HG02884 (cell line): ENCODE measurements at regions not wholly inside any gene's neighbourhood (a gene's known extent, or its start where the extent isn't known, plus 50 kb on each side); places are given as distances from the start of the nearest gene placed in this dataset.
"Not testable (repeated sequence)": the region's sequence is repeated elsewhere in the genome, so short reads cannot be mapped to it uniquely, and the experiment has no call there.

Experiments
- ATAC-seq: cut with Tn5 transposase; IDR thresholded peaks from one replicate; pipeline ENCODE4 v1.9.1; 2021; ENCODE audit warnings: mild to moderate bottlenecking, moderate library complexity; ENCODE audit not compliant: unreplicated experiment

- not testable (repeated sequence) for ATAC-seq
Observed at GRCh38 chr3:191078913-191079312, 120.1 kb upstream of the OSTN start.

GRCh38 chr3:191076903-191077552, 122.0 kb upstream of the OSTN start:
- no peak for ATAC-seq

- ATAC-seq: no peak
Observed at GRCh38 chr3:191074511-191074910, 124.5 kb upstream of the OSTN start.

- ATAC-seq: no peak
Observed at GRCh38 chr3:191070762-191071403, 128.2 kb upstream of the OSTN start.

GRCh38 chr3:191070201-191070600, 128.8 kb upstream of the OSTN start:
- no peak for ATAC-seq

GRCh38 chr3:191068946-191069813, 129.9 kb upstream of the OSTN start:
- ATAC-seq: no peak

- ATAC-seq: peak; percentile 52
Observed at GRCh38 chr3:191066669-191067068, 132.4 kb upstream of the OSTN start.

- ATAC-seq: no peak
Observed at GRCh38 chr3:191065181-191065805, 133.7 kb upstream of the OSTN start.

- peak; percentile 67 for ATAC-seq
Observed at GRCh38 chr3:191051037-191051436, 148.0 kb upstream of the OSTN start.

GRCh38 chr3:191047930-191048329, 151.1 kb upstream of the OSTN start:
- ATAC-seq: no peak

GRCh38 chr3:191030929-191031328, 168.1 kb upstream of the OSTN start:
- ATAC-seq: no peak

- ATAC-seq: no peak
Observed at GRCh38 chr3:191030491-191030890, 168.0 kb upstream of the GMNC start.

GRCh38 chr3:191026746-191027145, 164.3 kb upstream of the GMNC start:
- no peak for ATAC-seq

- no peak for ATAC-seq
Observed at GRCh38 chr3:191020730-191021396, 158.4 kb upstream of the GMNC start.

GRCh38 chr3:191019855-191020254, 157.4 kb upstream of the GMNC start:
- no peak for ATAC-seq

- not testable (repeated sequence) for ATAC-seq
Observed at GRCh38 chr3:191015960-191016359, 153.5 kb upstream of the GMNC start.

GRCh38 chr3:191008074-191008473, 145.6 kb upstream of the GMNC start:
- ATAC-seq: no peak

GRCh38 chr3:191005790-191006189, 143.3 kb upstream of the GMNC start:
- peak; percentile 64 for ATAC-seq

- ATAC-seq: no peak
Observed at GRCh38 chr3:191003742-191004141, 141.2 kb upstream of the GMNC start.

GRCh38 chr3:190996181-190996775, 133.8 kb upstream of the GMNC start:
- no peak for ATAC-seq
